ENCODE measurements at regions not wholly inside any gene's neighbourhood (a gene's known extent, or its start where the extent isn't known, plus 50 kb on each side); places are given as distances from the start of the nearest gene placed in this dataset.

DNA sequence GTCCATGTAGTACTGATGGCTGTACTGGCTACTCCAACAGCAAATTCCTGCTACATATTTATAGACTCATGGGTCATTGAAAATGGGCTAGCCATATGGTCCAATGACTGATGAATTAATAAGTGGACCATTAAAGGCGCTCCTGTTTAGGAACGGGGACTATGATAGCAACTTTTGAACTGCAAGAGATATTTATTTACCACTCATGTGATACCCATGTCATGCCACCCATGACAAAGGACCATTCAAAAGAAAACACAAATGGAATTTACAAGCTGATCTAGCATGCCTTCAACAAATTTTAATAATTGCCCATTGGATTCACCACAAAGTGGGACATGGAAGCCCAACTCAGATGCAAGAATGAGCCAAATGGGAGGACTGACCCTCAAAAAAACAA, 240.0 kb upstream of the GALNTL6 start:
- H3K9me3 ChIP-seq (ENCODE audit: control insufficient read depth in 1 of 2, insufficient read depth in 1 of 2, low read depth in 1 of 2, low read length in 2 of 2) = no peaks in the 10 kb centered on the region
- H3K9ac ChIP-seq (ENCODE audit: low read length) = no peak overlapping the region
- ChIA-PET POLR2A (no interaction called here), RAD21 (ENCODE audit: low non-redundant PET in 1 of 2, low total read pairs in 2 of 2, uncharacterized antibody in 2 of 2, unreplicated experiment in 2 of 2) (no interaction called here), CTCF (no interaction called here)
- TF ChIP-seq TCF7L2 (IDR thresholded peaks at IDR 0.05; ENCODE audit: borderline replicate concordance, extremely low read depth, insufficient read depth, insufficient read length) = no peak
- no peak for TF ChIP-seq EZH2phosphoT487 (IDR thresholded peaks at IDR 0.05; ENCODE audit: borderline replicate concordance)
- no peak for TF ChIP-seq CEBPB (IDR thresholded peaks at IDR 0.05; ENCODE audit: low read depth)
- TF ChIP-seq, protein P1, sequence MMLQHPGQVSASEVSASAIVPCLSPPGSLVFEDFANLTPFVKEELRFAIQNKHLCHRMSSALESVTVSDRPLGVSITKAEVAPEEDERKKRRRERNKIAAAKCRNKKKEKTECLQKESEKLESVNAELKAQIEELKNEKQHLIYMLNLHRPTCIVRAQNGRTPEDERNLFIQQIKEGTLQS (IDR thresholded peaks at IDR 0.05) = no peak
- TF ChIP-seq SIN3A (IDR thresholded peaks at IDR 0.05; ENCODE audit: low read depth) = no peak
- no peak for TF ChIP-seq FOSL1 (IDR thresholded peaks at IDR 0.05; ENCODE audit: low read depth)
- intact Hi-C loops (cut with micrococcal nuclease) = no loop called here
- no peaks in the 10 kb centered on the region for H4K20me1 ChIP-seq (ENCODE audit: insufficient read depth)
- no peak overlapping the region for H2AFZ ChIP-seq (ENCODE audit: low read depth, low read length, poor library complexity, severe bottlenecking)
- no peaks in the 10 kb centered on the region for H3K36me3 ChIP-seq (ENCODE audit: control insufficient read depth in 1 of 2, insufficient read depth in 2 of 2, low read length in 2 of 2)
- no TSS peak for BruUV-seq (replicated peaks)
- H3K27ac ChIP-seq (ENCODE audit: low read depth, low read length) = no peak overlapping the region
- no peaks in the 10 kb centered on the region for H3K27me3 ChIP-seq (ENCODE audit: insufficient read depth, low read length)
- H3K4me3 ChIP-seq (replicated peaks in 1 of 2; ENCODE audit: low read depth in 1 of 2, low read length in 2 of 2) = no peak overlapping the region
- no peaks in the 10 kb centered on the region for H3K4me1 ChIP-seq (ENCODE audit: control insufficient read depth in 1 of 2, insufficient read depth in 2 of 2, low read length in 2 of 2)
- no peaks in the 10 kb centered on the region for H3K9me2 ChIP-seq (ENCODE audit: insufficient read depth)
- no peak for DNase-seq (ENCODE audit: low read depth, low spot score)
- no peak for ATAC-seq
- no peak overlapping the region for H3K4me2 ChIP-seq (ENCODE audit: low read length)
- no peaks in the 10 kb centered on the region for H3K79me2 ChIP-seq (ENCODE audit: insufficient read depth, low read length)

DNA sequence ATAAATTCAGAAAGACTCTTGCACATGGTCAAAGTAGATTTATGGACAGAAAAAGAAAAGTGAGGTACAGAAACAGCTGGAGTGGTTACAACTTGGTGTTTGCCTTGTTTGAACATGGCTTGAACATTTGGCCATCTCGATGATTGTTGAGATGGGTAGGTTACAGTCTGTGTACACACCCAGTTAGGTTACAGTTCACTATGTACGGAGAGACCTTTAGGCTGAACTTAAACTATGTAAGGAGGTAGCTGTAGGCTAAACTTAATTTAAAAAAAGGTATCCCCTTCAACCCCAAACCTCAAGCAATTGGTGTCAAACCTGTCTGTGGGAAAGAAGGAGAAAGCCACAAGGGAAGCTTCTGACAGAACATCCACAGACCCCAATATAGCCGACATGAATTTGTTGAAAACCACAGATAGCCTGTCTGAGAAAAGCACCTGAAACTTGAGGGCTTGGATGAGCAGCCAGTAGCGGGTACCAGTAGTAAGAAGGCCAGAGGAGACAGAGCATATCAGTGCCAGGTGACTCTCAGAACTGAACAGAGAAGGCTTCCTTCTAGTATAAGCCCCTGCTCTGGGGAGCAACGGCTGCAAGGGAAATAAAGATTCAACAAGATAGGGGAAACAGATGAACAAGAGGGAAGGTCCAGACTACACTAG, 247.9 kb upstream of the GALNTL6 start:
- H3K9me3 ChIP-seq (ENCODE audit: control insufficient read depth in 1 of 2, insufficient read depth in 1 of 2, low read depth in 1 of 2, low read length in 2 of 2) = no peaks in the 10 kb centered on the region
- BruUV-seq (replicated peaks) = no TSS peak
- no peaks in the 10 kb centered on the region for H3K9me2 ChIP-seq (ENCODE audit: insufficient read depth)
- ATAC-seq (no peak), DNase-seq (ENCODE audit: low read depth, low spot score) (no peak)
- no peak overlapping the region for H3K4me2 ChIP-seq (ENCODE audit: low read length)
- no peak overlapping the region for H3K4me3 ChIP-seq (replicated peaks in 1 of 2; ENCODE audit: low read depth in 1 of 2, low read length in 2 of 2)
- no peaks in the 10 kb centered on the region for H3K79me2 ChIP-seq (ENCODE audit: insufficient read depth, low read length)
- TF ChIP-seq POLR2AphosphoS5 (IDR thresholded peaks at IDR 0.05; ENCODE audit: low read depth, low read length) (no peak), FOSL1 (IDR thresholded peaks at IDR 0.05; ENCODE audit: low read depth) (no peak)
- H3K36me3 ChIP-seq (ENCODE audit: control insufficient read depth in 1 of 2, insufficient read depth in 2 of 2, low read length in 2 of 2) = no peaks in the 10 kb centered on the region
- H3K4me1 ChIP-seq (ENCODE audit: control insufficient read depth in 1 of 2, insufficient read depth in 2 of 2, low read length in 2 of 2) = no peaks in the 10 kb centered on the region
- ChIA-PET CTCF (no interaction called here), RAD21 (ENCODE audit: low non-redundant PET in 1 of 2, low total read pairs in 2 of 2, uncharacterized antibody in 2 of 2, unreplicated experiment in 2 of 2) (no interaction called here), POLR2A (no interaction called here)
- H2AFZ ChIP-seq (ENCODE audit: low read depth, low read length, poor library complexity, severe bottlenecking) = no peak overlapping the region
- H3K27me3 ChIP-seq (ENCODE audit: insufficient read depth, low read length) = no peaks in the 10 kb centered on the region
- H4K20me1 ChIP-seq (ENCODE audit: insufficient read depth) = no peaks in the 10 kb centered on the region
- intact Hi-C loops (cut with micrococcal nuclease) = no loop called here
- no peak overlapping the region for H3K9ac ChIP-seq (ENCODE audit: low read length)
- no peak overlapping the region for H3K27ac ChIP-seq (ENCODE audit: low read depth, low read length)
